CD14-positive monocyte (primary cell): ENCODE measurements at regions not wholly inside any gene's neighbourhood (a gene's known extent, or its start where the extent isn't known, plus 50 kb on each side); places are given as distances from the start of the nearest gene placed in this dataset.
A peak's percentile ranks its signal among the peaks of the same experiment; 100 is the strongest.

Experiments used
- DNase-seq, 3 donors: peaks; one replicate each; pipeline ENCODE4 v3.0.0-alpha.2; 2011 to 2022
- H2AFZ ChIP-seq: 2 replicates; pipeline ENCODE4 v1.6.0; 2012; ENCODE audit warnings: mild to moderate bottlenecking, low read depth, low read length, inconsistent platforms; ENCODE audit not compliant: insufficient read depth, poor library complexity, severe bottlenecking
- H3K27ac ChIP-seq, 2 donors: 1 replicate in 1 of 2; 2 replicates in 1 of 2; pipeline ENCODE4 v1.5.1; 2012 to 2013; ENCODE audit warnings: low read length in 2 of 2, control low read depth in 1 of 2, inconsistent platforms in 1 of 2, low read depth in 1 of 2, mild to moderate bottlenecking in 1 of 2
- H3K27me3 ChIP-seq, 2 donors: one replicate each; pipeline versions ENCODE4 v1.6.0 to v1.6.1; 2011 to 2013; ENCODE audit warnings: low read length in 2 of 2; ENCODE audit not compliant: control insufficient read depth in 2 of 2, insufficient read depth in 2 of 2
- H3K36me3 ChIP-seq, 2 donors: replicated peaks in 1 of 2; 1 replicate in 1 of 2; 2 replicates in 1 of 2; pipeline versions ENCODE4 v1.5.1 to v1.6.1; 2012 to 2013; ENCODE audit warnings: low read length in 2 of 2, control low read depth in 1 of 2, inconsistent platforms in 1 of 2, mild to moderate bottlenecking in 1 of 2; ENCODE audit not compliant: insufficient read depth in 2 of 2, control insufficient read depth in 1 of 2
- H3K4me1 ChIP-seq, 2 donors: 1 replicate in 1 of 2; 2 replicates in 1 of 2; pipeline versions ENCODE4 v1.5.1 to v1.6.1; 2012 to 2013; ENCODE audit warnings: low read length in 2 of 2, control low read depth in 1 of 2, inconsistent platforms in 1 of 2, mild to moderate bottlenecking in 1 of 2, moderate library complexity in 1 of 2; ENCODE audit not compliant: insufficient read depth in 2 of 2, control insufficient read depth in 1 of 2
- H3K4me2 ChIP-seq: replicated peaks from 2 replicates; pipeline ENCODE3; 2012; ENCODE audit warnings: low read length, moderate library complexity, mild to moderate bottlenecking; ENCODE audit not compliant: poor library complexity, severe bottlenecking; ENCODE audit errors: extremely low read depth
- H3K4me3 ChIP-seq, 3 experiments: fragments of 200-600 bp in 1 of 3; sonication (generic) in 1 of 3; replicated peaks in 1 of 3; 1 replicate in 2 of 3; 2 replicates in 1 of 3; pipeline ENCODE4 v1.5.1; 2011 to 2013; ENCODE audit warnings: low read length in 3 of 3, mild to moderate bottlenecking in 3 of 3, control low read depth in 2 of 3, low read depth in 2 of 3, inconsistent platforms in 1 of 3, moderate library complexity in 1 of 3
- H3K79me2 ChIP-seq: 2 replicates; pipeline ENCODE4 v1.6.0; 2012; ENCODE audit warnings: mild to moderate bottlenecking, control low read depth, inconsistent platforms, low read length, moderate library complexity; ENCODE audit not compliant: insufficient read depth
- H3K9ac ChIP-seq: 2 replicates; pipeline ENCODE4 v1.6.0; 2017; ENCODE audit warnings: low read length, mild to moderate bottlenecking; ENCODE audit not compliant: insufficient read depth, poor library complexity, severe bottlenecking
- H3K9me3 ChIP-seq, 2 donors: replicated peaks in 1 of 2; 1 replicate in 1 of 2; 2 replicates in 1 of 2; pipeline versions ENCODE4 v1.5.1 to v1.6.1; 2012 to 2013; ENCODE audit warnings: low read length in 2 of 2, control low read depth in 1 of 2; ENCODE audit not compliant: control insufficient read depth in 1 of 2, insufficient read depth in 1 of 2
- H4K20me1 ChIP-seq: 2 replicates; pipeline ENCODE4 v1.6.0; 2012; ENCODE audit warnings: mild to moderate bottlenecking, low read length, control low read depth, moderate library complexity; ENCODE audit not compliant: insufficient read depth
- H3K27ac Mint-ChIP-seq, 7 donors: one replicate each; pipeline ENCODE4 v1.8.0; 2020; ENCODE audit warnings: mild to moderate bottlenecking in 7 of 7, mixed read lengths in 7 of 7, moderate library complexity in 6 of 7, inconsistent platforms in 2 of 7
- H3K27me3 Mint-ChIP-seq, 3 donors: one replicate each; pipeline ENCODE4 v1.8.0; 2021 to 2022; ENCODE audit warnings: low read depth in 3 of 3, mild to moderate bottlenecking in 3 of 3, mixed read lengths in 3 of 3, moderate library complexity in 3 of 3, inconsistent platforms in 1 of 3
- H3K36me3 Mint-ChIP-seq, 2 donors: one replicate each; pipeline ENCODE4 v1.8.0; 2020; ENCODE audit warnings: mixed read lengths in 2 of 2, inconsistent platforms in 1 of 2, mild to moderate bottlenecking in 1 of 2
- H3K4me1 Mint-ChIP-seq: one replicate; pipeline ENCODE4 v1.8.0; 2020; ENCODE audit warnings: mild to moderate bottlenecking, mixed read lengths
- H3K4me3 Mint-ChIP-seq, 2 donors: one replicate each; pipeline ENCODE4 v1.8.0; 2020; ENCODE audit warnings: mild to moderate bottlenecking in 2 of 2, mixed read lengths in 2 of 2, moderate library complexity in 1 of 2
- H3K9me3 Mint-ChIP-seq, 7 donors: one replicate each; pipeline ENCODE4 v1.8.0; 2020 to 2022; ENCODE audit warnings: mixed read lengths in 7 of 7, mild to moderate bottlenecking in 6 of 7, moderate library complexity in 6 of 7, inconsistent platforms in 2 of 7
- CTCF ChIP-seq: fragments of 200-600 bp; IDR thresholded peaks from one replicate; pipeline ENCODE4 v1.8.0; 2022; ENCODE audit warnings: antibody characterized with exemption, mild to moderate bottlenecking
- WGBS: methylation state at CpG from one replicate; pipeline ENCODE4 v1.1.5; 2013; ENCODE audit warnings: missing lambda C conversion rate; ENCODE audit not compliant: insufficient coverage; 5-methylcytosine and 5-hydroxymethylcytosine counted together
- intact Hi-C, 2 donors: fragments of 100-400 bp; cut with micrococcal nuclease; formaldehyde crosslinking; loops; one replicate each; pipeline versions ENCODE4 v1.15.0 to v1.15.1; 2023

- intact Hi-C loops: no loop called here
- H3K9me3 ChIP-seq: peaks cover 0 to 3% of the 10 kb centered on the region in 2 donors
- peaks cover 0 to 5% of the 10 kb centered on the region in 2 donors for H3K36me3 Mint-ChIP-seq
- H3K4me3 ChIP-seq: no peak overlapping the region
- no peaks in the 10 kb centered on the region for H3K36me3 ChIP-seq
- H2AFZ ChIP-seq: no peak overlapping the region
- H3K4me1 ChIP-seq: peaks cover 40 to 41% of the 10 kb centered on the region in 2 donors
- 97% methylated on average over 11 of the region's 13 CpGs for WGBS
- H3K9ac ChIP-seq: no peak overlapping the region
- no peak for TF ChIP-seq CTCF
- peak overlapping the region in 2 of 7 donors; percentile 20 to 63 for H3K27ac Mint-ChIP-seq
- H3K27me3 ChIP-seq: no peaks in the 10 kb centered on the region
- H3K4me1 Mint-ChIP-seq: peaks cover 45% of the 10 kb centered on the region
- no peak for DNase-seq
- H3K9me3 Mint-ChIP-seq: peaks cover 0 to 9% (median 2%) of the 10 kb centered on the region in 7 donors
- no peak overlapping the region for H3K4me2 ChIP-seq
- H3K27ac ChIP-seq: no peak overlapping the region
- no peaks in the 10 kb centered on the region for H3K79me2 ChIP-seq
- H3K27me3 Mint-ChIP-seq: peaks cover 0 to 7% (median 0%) of the 10 kb centered on the region in 3 donors
- H3K4me3 Mint-ChIP-seq: no peak overlapping the region
- no peaks in the 10 kb centered on the region for H4K20me1 ChIP-seq
Measured at GRCh38 chr20:23164176-23164601, 78.1 kb upstream of the CD93 start.

DNA sequence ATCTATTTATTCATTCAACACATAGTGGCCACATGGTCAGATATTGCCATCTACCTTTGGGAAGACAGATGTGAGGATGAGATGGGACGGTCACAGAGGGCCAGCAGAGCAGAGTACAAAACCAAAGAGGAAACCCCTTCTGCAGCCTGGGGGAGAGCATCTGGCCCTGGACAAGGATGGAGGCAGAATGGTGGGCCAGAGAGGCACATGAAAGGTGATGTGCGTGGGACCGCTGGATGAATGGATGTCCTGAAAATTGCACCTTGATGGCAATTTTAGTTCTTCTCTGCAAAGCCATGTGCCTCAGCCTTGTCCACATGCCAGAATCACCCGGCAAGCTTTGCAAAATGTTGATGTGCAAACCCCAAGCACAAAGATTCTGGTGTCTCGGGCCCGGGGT is 77.4 kb upstream of the CD93 start:
- Mint-ChIP-seq H3K36me3 (peaks cover 0 to 5% of the 10 kb centered on the region in 2 donors), H3K27ac (peak overlapping the region in 2 of 7 donors; percentile 15 to 32), H3K4me3 (no peak overlapping the region), H3K4me1 (peaks cover 52% of the 10 kb centered on the region), H3K9me3 (peaks cover 0 to 9% (median 2%) of the 10 kb centered on the region in 7 donors), H3K27me3 (peaks cover 0 to 5% (median 0%) of the 10 kb centered on the region in 3 donors)
- Histone ChIP-seq H3K4me3 (no peak overlapping the region), H3K9me3 (peaks cover 0 to 3% of the 10 kb centered on the region in 2 donors), H3K27ac (no peak overlapping the region), H3K4me1 (peaks cover 46 to 47% of the 10 kb centered on the region in 2 donors), H4K20me1 (no peaks in the 10 kb centered on the region), H3K4me2 (no peak overlapping the region), H3K36me3 (no peaks in the 10 kb centered on the region), H3K27me3 (no peaks in the 10 kb centered on the region), H3K79me2 (no peaks in the 10 kb centered on the region), H2AFZ (no peak overlapping the region), H3K9ac (no peak overlapping the region)
- 100% methylated on average over 5 of the region's 6 CpGs for WGBS
- no peak for TF ChIP-seq CTCF
- intact Hi-C loops: no loop called here
- no peak for DNase-seq
